Stimulated activated CD4-positive, alpha-beta T cell treated with anti-CD3 and anti-CD28 coated beads, TNF-alpha, amount 100 ng/mL, for 4 hours (primary cell): ENCODE measurements at regions not wholly inside any gene's neighbourhood (a gene's known extent, or its start where the extent isn't known, plus 50 kb on each side); places are given as distances from the start of the nearest gene placed in this dataset.

ENCODE experiments used
- DNase-seq, 3 experiments: peaks; one replicate each; pipeline ENCODE4 v3.0.0-alpha.2; 2020; ENCODE audit warnings: low read depth in 3 of 3

- no peak for DNase-seq
These were observed 441.6 kb upstream of the SALL1 start for GRCh38 chr16:51592535-51593300.

- DNase-seq, result no peak
These were observed 441.0 kb upstream of the SALL1 start for GRCh38 chr16:51592001-51592501.

- no peak for DNase-seq
These were observed 440.4 kb upstream of the SALL1 start for GRCh38 chr16:51591480-51591879.

DNA sequence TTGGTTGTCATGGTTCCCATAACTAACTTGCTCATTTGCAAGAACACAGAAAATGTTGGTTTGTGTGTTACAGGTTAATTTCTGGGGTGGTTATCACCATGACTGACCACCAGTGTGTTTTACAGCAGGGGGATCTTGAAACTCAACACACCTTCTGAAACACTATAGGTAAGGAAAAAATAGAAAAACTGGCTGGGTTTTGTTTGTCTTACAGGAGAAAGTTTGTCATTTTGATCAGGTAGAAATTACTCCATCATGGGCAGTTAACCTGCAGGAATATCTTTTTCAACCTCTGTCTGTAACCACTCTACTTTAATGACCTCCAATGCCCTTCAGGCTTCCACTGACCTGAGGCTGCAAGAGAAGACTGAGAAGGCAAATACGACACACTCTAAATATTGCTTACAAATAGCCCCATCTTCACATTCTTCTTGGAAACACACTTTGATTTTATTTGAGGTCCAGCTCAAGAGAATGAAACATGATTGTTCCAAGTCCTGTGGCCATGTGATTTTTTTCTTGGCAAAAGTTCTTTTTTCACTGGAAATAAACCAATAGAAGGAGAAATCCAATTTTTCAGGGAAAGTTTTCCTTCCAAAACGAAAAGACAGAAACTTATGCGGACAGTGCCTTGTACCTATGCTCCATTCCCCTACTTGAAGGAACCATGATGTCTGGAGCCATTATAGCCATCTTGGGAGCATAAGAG, 428.7 kb upstream of the SALL1 start:
- DNase-seq, result no peak

GRCh38 chr16:51577621-51578303, 426.7 kb upstream of the SALL1 start:
- no peak for DNase-seq

- no peak for DNase-seq
These were observed 425.6 kb upstream of the SALL1 start for GRCh38 chr16:51576498-51577195.

- no peak for DNase-seq
These were observed 422.1 kb upstream of the SALL1 start for GRCh38 chr16:51573191-51573590.

DNA sequence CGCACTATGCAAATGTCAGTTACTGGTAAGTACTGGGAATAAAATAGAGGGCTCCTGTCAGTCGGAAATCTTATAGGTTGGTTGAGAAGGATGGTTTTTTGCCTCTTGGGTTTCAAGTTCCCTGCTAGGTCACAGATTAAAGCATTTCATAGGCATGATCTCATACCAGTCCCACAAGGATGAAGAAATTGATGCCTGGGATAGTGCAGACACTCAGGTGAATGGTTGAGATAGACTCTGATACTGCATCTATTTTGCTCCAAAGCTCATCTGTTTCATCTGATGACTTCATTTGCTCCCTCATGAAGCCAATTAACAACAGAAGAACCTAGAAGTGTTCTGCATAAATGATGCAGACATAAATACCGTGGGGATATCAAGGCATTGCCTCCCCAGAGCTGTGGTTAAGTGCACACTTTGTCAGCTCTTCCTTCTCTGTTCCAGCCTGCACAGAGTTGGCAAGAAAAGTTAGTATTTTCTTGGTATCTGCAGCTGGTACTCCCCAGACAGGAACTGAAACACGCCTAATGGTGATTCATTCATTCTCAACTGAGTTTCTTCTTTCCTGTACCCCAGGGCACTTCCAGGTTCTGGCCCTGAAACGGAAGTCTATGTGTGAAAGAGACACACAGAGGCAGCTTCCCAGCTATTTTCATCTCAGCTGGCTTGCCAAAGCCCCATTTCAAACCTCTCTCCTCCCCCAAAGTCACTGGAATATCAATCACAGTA, 418.3 kb upstream of the SALL1 start:
- no peak for DNase-seq

DNA sequence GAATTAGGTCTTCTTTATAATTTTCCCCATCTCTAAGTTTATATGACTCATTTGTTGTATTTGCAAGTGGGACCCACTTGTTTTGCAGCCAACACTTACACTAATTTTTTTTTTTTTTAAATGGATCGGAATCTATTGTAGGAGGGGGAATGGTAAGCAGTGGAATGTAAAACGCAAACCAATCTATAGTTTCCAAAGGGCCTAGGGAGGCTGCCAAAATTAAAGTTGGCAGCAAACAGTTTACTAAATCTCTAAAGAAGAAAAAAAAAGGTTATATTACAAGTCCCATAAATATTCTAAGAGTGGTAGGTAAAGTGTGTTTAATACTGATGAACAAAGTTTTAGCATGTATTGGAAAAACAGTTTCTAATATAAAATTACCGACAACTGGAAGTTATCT, 416.8 kb upstream of the SALL1 start:
- DNase-seq, result no peak

DNA sequence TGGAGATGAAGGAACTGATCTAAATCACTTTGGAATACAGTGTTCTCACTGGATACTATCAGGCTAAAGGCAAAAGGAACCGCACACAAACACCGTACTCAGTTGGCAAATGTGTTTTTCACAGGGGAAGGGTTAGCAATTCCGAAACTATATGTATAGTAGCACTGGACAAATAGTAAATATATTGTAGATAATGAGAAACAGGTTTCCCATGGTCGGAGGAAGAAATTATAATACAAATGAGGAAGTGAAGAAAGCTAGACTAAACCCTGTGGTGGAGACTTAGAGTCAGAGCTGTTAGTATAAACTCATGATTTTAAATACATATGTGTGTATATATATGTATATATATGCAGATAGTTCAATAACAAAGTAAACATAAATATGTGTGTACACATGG, 414.1 kb upstream of the SALL1 start:
- DNase-seq, result no peak

- no peak for DNase-seq
These were observed 411.8 kb upstream of the SALL1 start for GRCh38 chr16:51562891-51563290.

GRCh38 chr16:51559901-51560300, 408.8 kb upstream of the SALL1 start:
- no peak for DNase-seq

GRCh38 chr16:51557670-51558069, 406.6 kb upstream of the SALL1 start:
- no peak for DNase-seq

GRCh38 chr16:51556694-51557340, 405.7 kb upstream of the SALL1 start:
- DNase-seq, result no peak

- DNase-seq, result no peak
These were observed 402.8 kb upstream of the SALL1 start for GRCh38 chr16:51553910-51554309.

- DNase-seq, result no peak
These were observed 402.2 kb upstream of the SALL1 start for GRCh38 chr16:51553314-51553713.

DNA sequence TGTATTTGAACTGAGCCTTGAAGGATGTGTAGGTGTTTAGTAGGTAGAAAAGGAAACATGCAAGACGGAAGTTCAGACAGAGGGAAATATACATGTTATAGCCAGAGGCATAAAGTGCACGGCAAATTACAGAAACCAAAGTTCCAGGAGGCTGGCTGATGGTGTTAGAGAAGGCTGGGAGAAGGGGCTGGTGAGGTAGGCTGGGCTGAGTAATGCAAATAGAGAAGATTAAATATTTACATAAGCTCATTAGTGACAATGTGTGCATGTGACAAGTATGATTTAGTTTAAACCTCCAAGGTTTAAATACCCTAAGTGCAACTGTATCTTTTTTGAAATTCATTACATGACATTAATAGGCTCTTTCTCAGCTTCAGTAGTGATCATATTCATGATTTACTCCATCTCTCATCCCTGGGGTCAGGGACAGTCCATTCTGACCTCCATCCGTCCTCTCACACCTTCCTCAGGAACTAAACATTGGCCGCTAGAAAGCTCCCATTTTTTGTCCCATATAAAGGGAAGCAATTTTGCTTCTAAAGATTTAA, 399.8 kb upstream of the SALL1 start:
- DNase-seq, result no peak

GRCh38 chr16:51549836-51550235, 398.8 kb upstream of the SALL1 start:
- no peak for DNase-seq

GRCh38 chr16:51545951-51546350, 394.9 kb upstream of the SALL1 start:
- DNase-seq, result no peak

- no peak for DNase-seq
These were observed 393.9 kb upstream of the SALL1 start for GRCh38 chr16:51544851-51545467.
